ENCODE measurements at regions not wholly inside any gene's neighbourhood (a gene's known extent, or its start where the extent isn't known, plus 50 kb on each side); places are given as distances from the start of the nearest gene placed in this dataset.

- no peak for TF ChIP-seq EZH2 (IDR thresholded peaks at IDR 0.05; ENCODE audit: borderline replicate concordance, low read length)
- TF ChIP-seq, protein P1, sequence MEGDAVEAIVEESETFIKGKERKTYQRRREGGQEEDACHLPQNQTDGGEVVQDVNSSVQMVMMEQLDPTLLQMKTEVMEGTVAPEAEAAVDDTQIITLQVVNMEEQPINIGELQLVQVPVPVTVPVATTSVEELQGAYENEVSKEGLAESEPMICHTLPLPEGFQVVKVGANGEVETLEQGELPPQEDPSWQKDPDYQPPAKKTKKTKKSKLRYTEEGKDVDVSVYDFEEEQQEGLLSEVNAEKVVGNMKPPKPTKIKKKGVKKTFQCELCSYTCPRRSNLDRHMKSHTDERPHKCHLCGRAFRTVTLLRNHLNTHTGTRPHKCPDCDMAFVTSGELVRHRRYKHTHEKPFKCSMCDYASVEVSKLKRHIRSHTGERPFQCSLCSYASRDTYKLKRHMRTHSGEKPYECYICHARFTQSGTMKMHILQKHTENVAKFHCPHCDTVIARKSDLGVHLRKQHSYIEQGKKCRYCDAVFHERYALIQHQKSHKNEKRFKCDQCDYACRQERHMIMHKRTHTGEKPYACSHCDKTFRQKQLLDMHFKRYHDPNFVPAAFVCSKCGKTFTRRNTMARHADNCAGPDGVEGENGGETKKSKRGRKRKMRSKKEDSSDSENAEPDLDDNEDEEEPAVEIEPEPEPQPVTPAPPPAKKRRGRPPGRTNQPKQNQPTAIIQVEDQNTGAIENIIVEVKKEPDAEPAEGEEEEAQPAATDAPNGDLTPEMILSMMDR (conservative IDR thresholded peaks at IDR 0.05 in 1 of 2, IDR thresholded peaks at IDR 0.05 in 1 of 2; ENCODE audit: extremely low read depth in 1 of 2, insufficient read depth in 1 of 2, low read depth in 1 of 2, low read length in 2 of 2) = no peak
Measured at GRCh38 chr10:57161157-57161556, 800.1 kb upstream of the ZWINT start.
